Esophagus muscularis mucosa (tissue), 3 donors: ENCODE measurements at regions not wholly inside any gene's neighbourhood (a gene's known extent, or its start where the extent isn't known, plus 50 kb on each side); places are given as distances from the start of the nearest gene placed in this dataset.

Experiments used
- POLR2A ChIP-seq: fragments of 450-650 bp; IDR thresholded peaks from one replicate; pipeline ENCODE4 v1.6.1; 2017; ENCODE audit warnings: antibody characterized with exemption, moderate library complexity, mild to moderate bottlenecking, low read depth
- TF ChIP-seq, protein P1 (sequence below), 3 experiments: fragments of 200-600 bp in 2 of 3; fragments of 450-650 bp in 1 of 3; sonication (generic) in 2 of 3; IDR thresholded peaks; one replicate each; pipeline ENCODE4 v1.5.1; 2017 to 2019; ENCODE audit warnings: antibody characterized with exemption in 3 of 3, mild to moderate bottlenecking in 2 of 3, moderate library complexity in 1 of 3

DNA sequence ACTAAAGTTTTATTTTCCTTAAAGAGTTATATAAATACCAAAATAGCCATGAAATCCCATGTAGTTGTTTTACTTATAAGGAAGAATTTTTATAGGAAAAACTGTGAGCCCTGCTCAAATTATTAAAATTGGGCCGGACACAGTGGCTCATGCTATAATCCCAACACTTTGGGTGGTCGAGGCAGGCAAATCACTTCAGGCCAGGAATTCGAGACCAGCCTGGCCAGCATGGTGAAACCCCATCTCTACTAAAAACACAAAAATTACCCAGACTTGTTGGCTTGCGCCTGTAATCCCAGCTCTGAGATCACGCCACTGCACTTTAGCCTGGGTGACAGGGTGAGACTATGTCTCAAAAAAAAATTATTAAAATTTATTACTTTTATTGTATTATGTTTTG, 149.3 kb downstream of the MRPL39 start:
- TF ChIP-seq, protein P1, sequence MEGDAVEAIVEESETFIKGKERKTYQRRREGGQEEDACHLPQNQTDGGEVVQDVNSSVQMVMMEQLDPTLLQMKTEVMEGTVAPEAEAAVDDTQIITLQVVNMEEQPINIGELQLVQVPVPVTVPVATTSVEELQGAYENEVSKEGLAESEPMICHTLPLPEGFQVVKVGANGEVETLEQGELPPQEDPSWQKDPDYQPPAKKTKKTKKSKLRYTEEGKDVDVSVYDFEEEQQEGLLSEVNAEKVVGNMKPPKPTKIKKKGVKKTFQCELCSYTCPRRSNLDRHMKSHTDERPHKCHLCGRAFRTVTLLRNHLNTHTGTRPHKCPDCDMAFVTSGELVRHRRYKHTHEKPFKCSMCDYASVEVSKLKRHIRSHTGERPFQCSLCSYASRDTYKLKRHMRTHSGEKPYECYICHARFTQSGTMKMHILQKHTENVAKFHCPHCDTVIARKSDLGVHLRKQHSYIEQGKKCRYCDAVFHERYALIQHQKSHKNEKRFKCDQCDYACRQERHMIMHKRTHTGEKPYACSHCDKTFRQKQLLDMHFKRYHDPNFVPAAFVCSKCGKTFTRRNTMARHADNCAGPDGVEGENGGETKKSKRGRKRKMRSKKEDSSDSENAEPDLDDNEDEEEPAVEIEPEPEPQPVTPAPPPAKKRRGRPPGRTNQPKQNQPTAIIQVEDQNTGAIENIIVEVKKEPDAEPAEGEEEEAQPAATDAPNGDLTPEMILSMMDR (IDR thresholded peaks at IDR 0.05): no peak
- no peak for TF ChIP-seq POLR2A
